Stimulated activated effector memory CD8-positive, alpha-beta T cell treated with anti-CD3 and anti-CD28 coated beads, Interleukin-12 subunit alpha, Interleukin-12 subunit beta, amount 100 ng/mL, for 72 hours (primary cell): ENCODE measurements at regions not wholly inside any gene's neighbourhood (a gene's known extent, or its start where the extent isn't known, plus 50 kb on each side); places are given as distances from the start of the nearest gene placed in this dataset.
"Not testable (repeated sequence)": the region's sequence is repeated elsewhere in the genome, so short reads cannot be mapped to it uniquely, and the experiment has no call there.

Source experiments
- ATAC-seq: fragments of 150-1000 bp; cut with Tn5 transposase; 2 replicates; pipeline ENCODE4 v1.10.0; 2021
- DNase-seq, 2 donors: peaks; one replicate each; pipeline ENCODE4 v3.0.0; 2021 to 2022; ENCODE audit warnings: low spot score in 2 of 2
- H3K27ac Mint-ChIP-seq: one replicate; pipeline ENCODE4 v1.8.0; 2022; ENCODE audit warnings: mild to moderate bottlenecking, mixed read lengths
- H3K36me3 Mint-ChIP-seq: one replicate; pipeline ENCODE4 v1.8.0; 2022; ENCODE audit warnings: mild to moderate bottlenecking, mixed read lengths
- H3K4me1 Mint-ChIP-seq: one replicate; pipeline ENCODE4 v1.8.0; 2022; ENCODE audit warnings: mixed read lengths
- H3K4me3 Mint-ChIP-seq: one replicate; pipeline ENCODE4 v1.8.0; 2022; ENCODE audit warnings: mild to moderate bottlenecking, mixed read lengths
- H3K9me3 Mint-ChIP-seq: one replicate; pipeline ENCODE4 v1.8.0; 2022; ENCODE audit warnings: mixed read lengths

- DNase-seq, result no peak
- peaks cover 14% of the 10 kb centered on the region for H3K9me3 Mint-ChIP-seq
- no peak for ATAC-seq
- no peak overlapping the region for H3K27ac Mint-ChIP-seq
- H3K4me1 Mint-ChIP-seq, result no peaks in the 10 kb centered on the region
- no peaks in the 10 kb centered on the region for H3K36me3 Mint-ChIP-seq
- no peak overlapping the region for H3K4me3 Mint-ChIP-seq
Measured at GRCh38 chr4:13678186-13678924, 50.8 kb upstream of the BOD1L1 start.

- Mint-ChIP-seq H3K4me3 (no peak overlapping the region), H3K27ac (no peak overlapping the region), H3K4me1 (no peaks in the 10 kb centered on the region), H3K36me3 (no peaks in the 10 kb centered on the region), H3K9me3 (peaks cover 16% of the 10 kb centered on the region)
- no peak for DNase-seq
- no peak for ATAC-seq
Measured at GRCh38 chr4:13681570-13681969, 54.0 kb upstream of the BOD1L1 start.

GRCh38 chr4:13694256-13694655 lies 66.7 kb upstream of the BOD1L1 start:
- H3K36me3 Mint-ChIP-seq, result no peaks in the 10 kb centered on the region

GRCh38 chr4:13698296-13698695 lies 70.8 kb upstream of the BOD1L1 start:
- DNase-seq (no peak), ATAC-seq (no peak)
- Mint-ChIP-seq H3K27ac (no peak overlapping the region), H3K4me1 (no peaks in the 10 kb centered on the region), H3K36me3 (no peaks in the 10 kb centered on the region), H3K4me3 (no peak overlapping the region), H3K9me3 (peaks cover 2% of the 10 kb centered on the region)

More at GRCh38 chr4:13694256-13694655, 66.7 kb upstream of the BOD1L1 start:
- H3K27ac Mint-ChIP-seq, result no peak overlapping the region
- H3K9me3 Mint-ChIP-seq, result peaks cover 10% of the 10 kb centered on the region
- ATAC-seq, result no peak
- H3K4me3 Mint-ChIP-seq, result no peak overlapping the region
- no peak for DNase-seq
- no peaks in the 10 kb centered on the region for H3K4me1 Mint-ChIP-seq

- no peak overlapping the region for H3K27ac Mint-ChIP-seq
- H3K9me3 Mint-ChIP-seq, result no peaks in the 10 kb centered on the region
- ATAC-seq, result no peak
- H3K36me3 Mint-ChIP-seq, result no peaks in the 10 kb centered on the region
- no peaks in the 10 kb centered on the region for H3K4me1 Mint-ChIP-seq
- H3K4me3 Mint-ChIP-seq, result no peak overlapping the region
- no peak for DNase-seq
Measured at GRCh38 chr4:13700021-13700857, 72.7 kb upstream of the BOD1L1 start.

GRCh38 chr4:13700858-13701140 lies 73.3 kb upstream of the BOD1L1 start:
- not testable (repeated sequence) for H3K9me3 Mint-ChIP-seq, DNase-seq, H3K36me3 Mint-ChIP-seq, H3K4me3 Mint-ChIP-seq, H3K4me1 Mint-ChIP-seq, ATAC-seq, H3K27ac Mint-ChIP-seq

GRCh38 chr4:13701937-13702446 lies 74.5 kb upstream of the BOD1L1 start:
- ATAC-seq (no peak), DNase-seq (no peak)
- Mint-ChIP-seq H3K4me3 (no peak overlapping the region), H3K36me3 (no peaks in the 10 kb centered on the region), H3K9me3 (no peaks in the 10 kb centered on the region), H3K27ac (no peak overlapping the region), H3K4me1 (no peaks in the 10 kb centered on the region)

GRCh38 chr4:13703096-13703495 lies 75.6 kb upstream of the BOD1L1 start:
- no peaks in the 10 kb centered on the region for H3K4me1 Mint-ChIP-seq
- no peaks in the 10 kb centered on the region for H3K36me3 Mint-ChIP-seq
- no peak overlapping the region for H3K27ac Mint-ChIP-seq
- ATAC-seq (no peak), DNase-seq (no peak)
- H3K9me3 Mint-ChIP-seq, result no peaks in the 10 kb centered on the region
- H3K4me3 Mint-ChIP-seq, result no peak overlapping the region

GRCh38 chr4:13704035-13704434 lies 76.5 kb upstream of the BOD1L1 start:
- DNase-seq, result no peak
- Mint-ChIP-seq H3K27ac (no peak overlapping the region), H3K4me1 (no peaks in the 10 kb centered on the region), H3K36me3 (no peaks in the 10 kb centered on the region), H3K4me3 (no peak overlapping the region), H3K9me3 (no peaks in the 10 kb centered on the region)
- ATAC-seq, result no peak

GRCh38 chr4:13704761-13705160 lies 77.2 kb upstream of the BOD1L1 start:
- Mint-ChIP-seq H3K9me3 (no peaks in the 10 kb centered on the region), H3K4me3 (no peak overlapping the region), H3K4me1 (no peaks in the 10 kb centered on the region), H3K36me3 (no peaks in the 10 kb centered on the region), H3K27ac (no peak overlapping the region)
- no peak for DNase-seq
- ATAC-seq, result no peak

GRCh38 chr4:13705521-13706041 lies 78.1 kb upstream of the BOD1L1 start:
- DNase-seq, result no peak

GRCh38 chr4:13706120-13706519 lies 78.6 kb upstream of the BOD1L1 start:
- Mint-ChIP-seq H3K9me3 (no peaks in the 10 kb centered on the region), H3K36me3 (no peaks in the 10 kb centered on the region), H3K4me3 (no peak overlapping the region), H3K27ac (no peak overlapping the region), H3K4me1 (no peaks in the 10 kb centered on the region)
- ATAC-seq (no peak), DNase-seq (no peak)

More at GRCh38 chr4:13705521-13706041, 78.1 kb upstream of the BOD1L1 start:
- no peaks in the 10 kb centered on the region for H3K36me3 Mint-ChIP-seq
- no peak overlapping the region for H3K4me3 Mint-ChIP-seq
- H3K9me3 Mint-ChIP-seq, result no peaks in the 10 kb centered on the region
- no peaks in the 10 kb centered on the region for H3K4me1 Mint-ChIP-seq
- no peak for ATAC-seq
- H3K27ac Mint-ChIP-seq, result no peak overlapping the region

GRCh38 chr4:13706716-13707115 lies 79.2 kb upstream of the BOD1L1 start:
- H3K4me3 Mint-ChIP-seq, result no peak overlapping the region
- ATAC-seq, result no peak

GRCh38 chr4:13710246-13710885 lies 82.8 kb upstream of the BOD1L1 start:
- Mint-ChIP-seq H3K9me3 (no peaks in the 10 kb centered on the region), H3K36me3 (no peaks in the 10 kb centered on the region), H3K27ac (no peak overlapping the region), H3K4me3 (no peak overlapping the region), H3K4me1 (no peaks in the 10 kb centered on the region)
- ATAC-seq, result no peak
- no peak for DNase-seq

More at GRCh38 chr4:13706716-13707115, 79.2 kb upstream of the BOD1L1 start:
- Mint-ChIP-seq H3K27ac (no peak overlapping the region), H3K4me1 (no peaks in the 10 kb centered on the region), H3K9me3 (no peaks in the 10 kb centered on the region), H3K36me3 (no peaks in the 10 kb centered on the region)
- no peak for DNase-seq

- no peak overlapping the region for H3K4me3 Mint-ChIP-seq
- no peaks in the 10 kb centered on the region for H3K9me3 Mint-ChIP-seq
- no peak for ATAC-seq
Measured at GRCh38 chr4:13711233-13711785, 83.8 kb upstream of the BOD1L1 start.

More at GRCh38 chr4:13711233-13711785, 83.8 kb upstream of the BOD1L1 start:
- Mint-ChIP-seq H3K4me1 (no peaks in the 10 kb centered on the region), H3K27ac (no peak overlapping the region), H3K36me3 (no peaks in the 10 kb centered on the region)
- DNase-seq, result no peak
